ENCODE measurements at regions not wholly inside any gene's neighbourhood (a gene's known extent, or its start where the extent isn't known, plus 50 kb on each side); places are given as distances from the start of the nearest gene placed in this dataset.

- Histone ChIP-seq H3K9me3 (ENCODE audit: low read length) (no peaks in the 10 kb centered on the region), H4K20me1 (ENCODE audit: low read length) (no peaks in the 10 kb centered on the region), H3K4me1 (ENCODE audit: insufficient read depth, low read length) (peaks cover 33% of the 10 kb centered on the region), H3K27me3 (ENCODE audit: low read length) (no peaks in the 10 kb centered on the region), H2AFZ (ENCODE audit: low read length) (no peak overlapping the region), H3F3A (ENCODE audit: low read length, unreplicated experiment) (no peaks in the 10 kb centered on the region), H3K36me3 (ENCODE audit: low read depth, low read length) (no peaks in the 10 kb centered on the region), H3K79me2 (ENCODE audit: low read length) (no peaks in the 10 kb centered on the region), H3K9ac (ENCODE audit: low read length) (peak overlapping the region; percentile 62), H3K4me2 (ENCODE audit: low read length) (peak overlapping the region; percentile 82), H3K9me2 (replicated peaks; ENCODE audit: low read length) (no peaks in the 10 kb centered on the region), H3K4me3 (ENCODE audit: low read length) (peak overlapping the region; percentile 52), H3K27ac (ENCODE audit: low read length) (peak overlapping the region; percentile 95)
- ChIA-PET CTCF (no interaction called here), POLR2A (ENCODE audit: unreplicated experiment) (no interaction called here)
- BruUV-seq (replicated peaks): no TSS peak
- ATAC-seq (peak; percentile 96), DNase-seq (peak; percentile 93)
- intact Hi-C loops (cut with micrococcal nuclease): loop anchor here (1.0 to 5.0 kb wide), 3 partner anchors 97 to 225 kb away; no protein-coding TSS in a partner anchor
- no peak for TF ChIP-seq EZH2 (IDR thresholded peaks at IDR 0.05; ENCODE audit: low read length, unreplicated experiment)
- no peak for TF ChIP-seq EZH2phosphoT487 (IDR thresholded peaks at IDR 0.05; ENCODE audit: borderline replicate concordance, low read length)
- no peak for TF ChIP-seq CTCF (conservative IDR thresholded peaks at IDR 0.05; ENCODE audit: low read depth, low read length)
These were observed 121.8 kb downstream of the MAIP1 start for GRCh38 chr2:200077210-200077650.

DNA sequence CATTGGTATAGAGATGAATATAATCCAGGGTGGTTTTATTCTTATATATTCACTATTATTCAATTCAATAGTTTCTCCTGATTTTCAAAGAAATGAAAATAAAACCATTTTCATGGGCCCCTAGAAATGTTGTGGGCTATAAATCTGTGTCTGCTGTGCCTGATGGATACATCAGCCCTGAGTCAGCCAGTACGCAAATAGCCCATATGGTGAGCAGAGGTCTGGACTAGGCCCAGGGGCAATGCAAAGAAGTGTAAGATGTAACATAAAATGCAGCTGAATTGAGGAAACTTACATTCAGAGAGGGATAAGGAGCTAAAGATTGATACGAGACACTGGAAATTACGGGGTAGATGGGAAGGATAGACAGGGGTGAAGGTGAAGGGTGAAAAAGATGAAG lies 122.5 kb downstream of the MAIP1 start:
- Histone ChIP-seq H3K27me3 (ENCODE audit: low read length) (no peaks in the 10 kb centered on the region), H3K79me2 (ENCODE audit: low read length) (no peaks in the 10 kb centered on the region), H3K9me2 (replicated peaks; ENCODE audit: low read length) (no peaks in the 10 kb centered on the region), H3K4me3 (ENCODE audit: low read length) (0 out of 2 replicates have a peak overlapping the region, but pooled peaks have one; percentile 18), H3K9ac (ENCODE audit: low read length) (peak overlapping the region; percentile 62), H2AFZ (ENCODE audit: low read length) (peak overlapping the region; percentile 45; the same call in 1 of the 2 replicates), H3K36me3 (ENCODE audit: low read depth, low read length) (no peaks in the 10 kb centered on the region), H3K4me1 (ENCODE audit: insufficient read depth, low read length) (peaks cover 33% of the 10 kb centered on the region), H3K4me2 (ENCODE audit: low read length) (peak overlapping the region; percentile 82), H3K27ac (ENCODE audit: low read length) (peak overlapping the region; percentile 95), H4K20me1 (ENCODE audit: low read length) (no peaks in the 10 kb centered on the region), H3K9me3 (ENCODE audit: low read length) (no peaks in the 10 kb centered on the region), H3F3A (ENCODE audit: low read length, unreplicated experiment) (no peaks in the 10 kb centered on the region)
- TF ChIP-seq EZH2 (IDR thresholded peaks at IDR 0.05; ENCODE audit: low read length, unreplicated experiment) (no peak), CTCF (conservative IDR thresholded peaks at IDR 0.05; ENCODE audit: low read depth, low read length) (no peak), EZH2phosphoT487 (IDR thresholded peaks at IDR 0.05; ENCODE audit: borderline replicate concordance, low read length) (no peak)
- DNase-seq (peak; percentile 85), ATAC-seq (peak; percentile 91)
- intact Hi-C loops (cut with micrococcal nuclease): loop anchor here (1.0 to 5.0 kb wide), 3 partner anchors 98 to 224 kb away; no protein-coding TSS in a partner anchor
- POLR2A ChIA-PET (ENCODE audit: unreplicated experiment): no interaction called here
- CTCF ChIA-PET: no interaction called here
- BruUV-seq (replicated peaks): no TSS peak

GRCh38 chr2:200079356-200079755 lies 124.0 kb downstream of the MAIP1 start:
- Histone ChIP-seq H4K20me1 (ENCODE audit: low read length) (no peaks in the 10 kb centered on the region), H3F3A (ENCODE audit: low read length, unreplicated experiment) (no peaks in the 10 kb centered on the region), H2AFZ (ENCODE audit: low read length) (no peak overlapping the region), H3K4me3 (ENCODE audit: low read length) (no peak overlapping the region), H3K4me2 (ENCODE audit: low read length) (no peak overlapping the region), H3K79me2 (ENCODE audit: low read length) (no peaks in the 10 kb centered on the region), H3K27me3 (ENCODE audit: low read length) (no peaks in the 10 kb centered on the region), H3K9me3 (ENCODE audit: low read length) (no peaks in the 10 kb centered on the region), H3K4me1 (ENCODE audit: insufficient read depth, low read length) (peaks cover 33% of the 10 kb centered on the region), H3K36me3 (ENCODE audit: low read depth, low read length) (no peaks in the 10 kb centered on the region), H3K27ac (ENCODE audit: low read length) (no peak overlapping the region), H3K9ac (ENCODE audit: low read length) (no peak overlapping the region), H3K9me2 (replicated peaks; ENCODE audit: low read length) (no peaks in the 10 kb centered on the region)
- ChIA-PET POLR2A (ENCODE audit: unreplicated experiment) (interaction anchor here (0.7 kb wide), 1 partner anchor 46 kb away, joined by 4 read pairs; no protein-coding TSS in a partner anchor), CTCF (no interaction called here)
- DNase-seq (no peak), ATAC-seq (no peak)
- TF ChIP-seq CTCF (conservative IDR thresholded peaks at IDR 0.05; ENCODE audit: low read depth, low read length): no peak
- no peak for TF ChIP-seq EZH2 (IDR thresholded peaks at IDR 0.05; ENCODE audit: low read length, unreplicated experiment)
- TF ChIP-seq EZH2phosphoT487 (IDR thresholded peaks at IDR 0.05; ENCODE audit: borderline replicate concordance, low read length): no peak
- BruUV-seq (replicated peaks): no TSS peak
- intact Hi-C loops (cut with micrococcal nuclease): loop anchor here (5.0 kb wide), 1 partner anchor 223 kb away; no protein-coding TSS in a partner anchor
